ENCODE measurements at regions not wholly inside any gene's neighbourhood (a gene's known extent, or its start where the extent isn't known, plus 50 kb on each side); places are given as distances from the start of the nearest gene placed in this dataset.

DNA sequence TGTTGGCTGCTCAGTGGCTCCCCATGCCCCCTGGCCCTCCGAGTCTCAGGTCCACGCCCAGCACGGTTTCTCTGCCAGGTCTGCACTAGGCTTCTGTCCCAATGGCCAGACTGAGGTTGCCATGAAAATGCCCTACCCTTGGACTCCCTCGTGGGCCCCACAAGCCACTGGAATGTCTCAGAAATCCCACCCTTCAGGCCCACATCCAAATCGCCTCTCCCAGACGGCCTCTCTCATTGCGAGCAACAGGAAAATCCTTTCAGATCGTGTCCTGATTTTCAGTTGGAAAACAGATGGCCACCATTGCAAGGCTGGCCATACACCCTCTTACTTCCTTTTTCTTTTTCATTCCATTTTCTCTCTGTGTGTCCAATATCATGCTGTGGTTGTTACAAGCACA lies 77.3 kb downstream of the IRF2BPL start:
- no peak overlapping the region; the same call in 2 of the 3 replicates for H3K4me3 Mint-ChIP-seq
- H3K27me3 ChIP-seq (ENCODE audit: insufficient read depth), result no peaks in the 10 kb centered on the region

DNA sequence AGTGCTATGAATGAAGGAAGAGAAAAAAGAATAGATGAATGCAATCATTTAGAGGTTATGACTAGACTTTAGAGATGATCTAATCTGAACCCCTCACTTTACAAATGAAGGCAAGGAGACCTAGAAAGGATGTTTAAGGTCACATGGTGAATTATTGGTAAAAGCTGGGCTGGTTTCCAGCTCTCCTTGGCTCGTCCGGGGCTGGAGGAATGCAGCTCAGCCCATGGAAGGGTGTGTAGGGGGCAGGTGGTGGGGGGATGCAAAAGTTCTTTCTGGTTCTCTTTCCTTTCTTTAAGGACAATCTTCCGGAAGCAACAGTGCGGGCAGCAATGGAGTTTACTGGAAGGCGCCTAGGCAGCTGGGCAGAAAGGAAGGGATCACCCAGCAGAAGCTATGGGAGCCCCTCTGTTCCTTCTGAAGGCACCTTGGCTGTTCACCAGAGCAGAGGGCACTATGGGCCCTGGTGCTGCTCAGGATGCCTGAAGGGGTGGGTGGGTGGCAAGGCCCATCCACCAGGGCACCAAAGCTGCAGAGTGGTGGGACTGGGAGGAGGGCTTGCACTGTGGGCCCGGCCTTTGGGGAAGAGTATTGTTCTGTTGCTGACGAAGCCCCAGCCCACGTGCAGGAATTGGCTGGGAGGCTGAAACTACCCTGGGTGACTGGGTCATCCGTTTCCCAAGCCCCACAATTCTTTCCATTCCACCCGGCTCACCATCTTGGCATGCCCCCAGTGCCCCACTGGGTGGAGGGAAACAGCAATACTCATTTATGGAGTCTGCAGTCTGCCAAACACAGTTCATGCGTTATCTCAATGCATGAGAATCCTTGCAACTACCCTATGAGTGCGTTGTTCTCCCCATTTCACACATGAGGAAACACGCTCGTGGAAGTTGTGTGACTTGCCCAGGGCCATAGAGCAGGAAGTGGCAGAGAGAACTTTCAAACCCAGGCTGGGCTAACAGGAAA lies 78.2 kb downstream of the IRF2BPL start:
- no peak overlapping the region for H3K4me2 ChIP-seq
- no peak overlapping the region for H3K4me3 Mint-ChIP-seq
- peaks cover 50% of the 10 kb centered on the region for H3K4me1 Mint-ChIP-seq

More for the DNA sequence above, 77.3 kb downstream of the IRF2BPL start:
- no peak overlapping the region for H3K4me2 ChIP-seq
- no peaks in the 10 kb centered on the region; the same call in 2 of the 3 replicates for H3K36me3 Mint-ChIP-seq (ENCODE audit: low read depth)
- no peak overlapping the region for H3K27ac ChIP-seq (ENCODE audit: low read depth)
- no peaks in the 10 kb centered on the region for H3K36me3 ChIP-seq (ENCODE audit: insufficient read depth)
- H3K9me2 ChIP-seq (ENCODE audit: insufficient read depth), result no peaks in the 10 kb centered on the region
- no peak for DNase-seq (ENCODE audit: low spot score)
- no peaks in the 10 kb centered on the region for H4K20me1 ChIP-seq (replicated peaks; ENCODE audit: insufficient read depth)
- H3K27me3 Mint-ChIP-seq (ENCODE audit: insufficient read depth, low read depth, poor library complexity), result peaks cover 15% of the 10 kb centered on the region
- H3K9me3 Mint-ChIP-seq, result no peaks in the 10 kb centered on the region; the same call in none of the 3 replicates
- H3K4me1 Mint-ChIP-seq, result peaks cover 59% of the 10 kb centered on the region
- 0 out of 2 replicates have a peak overlapping the region, but pooled peaks have one; percentile 32 for H2AFZ ChIP-seq
- H3K4me1 ChIP-seq (ENCODE audit: insufficient read depth), result peaks cover 50% of the 10 kb centered on the region
- H3K79me2 ChIP-seq (replicated peaks; ENCODE audit: insufficient read depth), result no peaks in the 10 kb centered on the region
- no peak for TF ChIP-seq POLR2AphosphoS5 (IDR thresholded peaks at IDR 0.05; ENCODE audit: low read depth)
- no peak for TF ChIP-seq ZNF114 (CRISPR knock-in tag; IDR thresholded peaks at IDR 0.05)
- no peak overlapping the region for H3K27ac Mint-ChIP-seq
- no peak overlapping the region for H3K4me3 ChIP-seq
- peaks cover 37% of the 10 kb centered on the region for H3F3A ChIP-seq (replicated peaks; ENCODE audit: low read depth)
- ATAC-seq, result no peak

More for the DNA sequence above, 78.2 kb downstream of the IRF2BPL start:
- Histone ChIP-seq H3K9me2 (ENCODE audit: insufficient read depth) (no peaks in the 10 kb centered on the region), H3K36me3 (ENCODE audit: insufficient read depth) (no peaks in the 10 kb centered on the region), H2AFZ (0 out of 2 replicates have a peak overlapping the region, but pooled peaks have one; percentile 43), H3K27ac (ENCODE audit: low read depth) (no peak overlapping the region), H3F3A (replicated peaks; ENCODE audit: low read depth) (peaks cover 33% of the 10 kb centered on the region), H3K27me3 (ENCODE audit: insufficient read depth) (no peaks in the 10 kb centered on the region), H3K4me1 (ENCODE audit: insufficient read depth) (peaks cover 47% of the 10 kb centered on the region), H3K4me3 (no peak overlapping the region), H4K20me1 (replicated peaks; ENCODE audit: insufficient read depth) (no peaks in the 10 kb centered on the region), H3K79me2 (replicated peaks; ENCODE audit: insufficient read depth) (no peaks in the 10 kb centered on the region)
- no peak for ATAC-seq
- Mint-ChIP-seq H3K36me3 (ENCODE audit: low read depth) (no peaks in the 10 kb centered on the region; the same call in 2 of the 3 replicates), H3K27me3 (ENCODE audit: insufficient read depth, low read depth, poor library complexity) (peaks cover 15% of the 10 kb centered on the region), H3K27ac (no peak overlapping the region), H3K9me3 (no peaks in the 10 kb centered on the region; the same call in none of the 3 replicates)
- DNase-seq (ENCODE audit: low spot score), result no peak
- TF ChIP-seq, protein P1, sequence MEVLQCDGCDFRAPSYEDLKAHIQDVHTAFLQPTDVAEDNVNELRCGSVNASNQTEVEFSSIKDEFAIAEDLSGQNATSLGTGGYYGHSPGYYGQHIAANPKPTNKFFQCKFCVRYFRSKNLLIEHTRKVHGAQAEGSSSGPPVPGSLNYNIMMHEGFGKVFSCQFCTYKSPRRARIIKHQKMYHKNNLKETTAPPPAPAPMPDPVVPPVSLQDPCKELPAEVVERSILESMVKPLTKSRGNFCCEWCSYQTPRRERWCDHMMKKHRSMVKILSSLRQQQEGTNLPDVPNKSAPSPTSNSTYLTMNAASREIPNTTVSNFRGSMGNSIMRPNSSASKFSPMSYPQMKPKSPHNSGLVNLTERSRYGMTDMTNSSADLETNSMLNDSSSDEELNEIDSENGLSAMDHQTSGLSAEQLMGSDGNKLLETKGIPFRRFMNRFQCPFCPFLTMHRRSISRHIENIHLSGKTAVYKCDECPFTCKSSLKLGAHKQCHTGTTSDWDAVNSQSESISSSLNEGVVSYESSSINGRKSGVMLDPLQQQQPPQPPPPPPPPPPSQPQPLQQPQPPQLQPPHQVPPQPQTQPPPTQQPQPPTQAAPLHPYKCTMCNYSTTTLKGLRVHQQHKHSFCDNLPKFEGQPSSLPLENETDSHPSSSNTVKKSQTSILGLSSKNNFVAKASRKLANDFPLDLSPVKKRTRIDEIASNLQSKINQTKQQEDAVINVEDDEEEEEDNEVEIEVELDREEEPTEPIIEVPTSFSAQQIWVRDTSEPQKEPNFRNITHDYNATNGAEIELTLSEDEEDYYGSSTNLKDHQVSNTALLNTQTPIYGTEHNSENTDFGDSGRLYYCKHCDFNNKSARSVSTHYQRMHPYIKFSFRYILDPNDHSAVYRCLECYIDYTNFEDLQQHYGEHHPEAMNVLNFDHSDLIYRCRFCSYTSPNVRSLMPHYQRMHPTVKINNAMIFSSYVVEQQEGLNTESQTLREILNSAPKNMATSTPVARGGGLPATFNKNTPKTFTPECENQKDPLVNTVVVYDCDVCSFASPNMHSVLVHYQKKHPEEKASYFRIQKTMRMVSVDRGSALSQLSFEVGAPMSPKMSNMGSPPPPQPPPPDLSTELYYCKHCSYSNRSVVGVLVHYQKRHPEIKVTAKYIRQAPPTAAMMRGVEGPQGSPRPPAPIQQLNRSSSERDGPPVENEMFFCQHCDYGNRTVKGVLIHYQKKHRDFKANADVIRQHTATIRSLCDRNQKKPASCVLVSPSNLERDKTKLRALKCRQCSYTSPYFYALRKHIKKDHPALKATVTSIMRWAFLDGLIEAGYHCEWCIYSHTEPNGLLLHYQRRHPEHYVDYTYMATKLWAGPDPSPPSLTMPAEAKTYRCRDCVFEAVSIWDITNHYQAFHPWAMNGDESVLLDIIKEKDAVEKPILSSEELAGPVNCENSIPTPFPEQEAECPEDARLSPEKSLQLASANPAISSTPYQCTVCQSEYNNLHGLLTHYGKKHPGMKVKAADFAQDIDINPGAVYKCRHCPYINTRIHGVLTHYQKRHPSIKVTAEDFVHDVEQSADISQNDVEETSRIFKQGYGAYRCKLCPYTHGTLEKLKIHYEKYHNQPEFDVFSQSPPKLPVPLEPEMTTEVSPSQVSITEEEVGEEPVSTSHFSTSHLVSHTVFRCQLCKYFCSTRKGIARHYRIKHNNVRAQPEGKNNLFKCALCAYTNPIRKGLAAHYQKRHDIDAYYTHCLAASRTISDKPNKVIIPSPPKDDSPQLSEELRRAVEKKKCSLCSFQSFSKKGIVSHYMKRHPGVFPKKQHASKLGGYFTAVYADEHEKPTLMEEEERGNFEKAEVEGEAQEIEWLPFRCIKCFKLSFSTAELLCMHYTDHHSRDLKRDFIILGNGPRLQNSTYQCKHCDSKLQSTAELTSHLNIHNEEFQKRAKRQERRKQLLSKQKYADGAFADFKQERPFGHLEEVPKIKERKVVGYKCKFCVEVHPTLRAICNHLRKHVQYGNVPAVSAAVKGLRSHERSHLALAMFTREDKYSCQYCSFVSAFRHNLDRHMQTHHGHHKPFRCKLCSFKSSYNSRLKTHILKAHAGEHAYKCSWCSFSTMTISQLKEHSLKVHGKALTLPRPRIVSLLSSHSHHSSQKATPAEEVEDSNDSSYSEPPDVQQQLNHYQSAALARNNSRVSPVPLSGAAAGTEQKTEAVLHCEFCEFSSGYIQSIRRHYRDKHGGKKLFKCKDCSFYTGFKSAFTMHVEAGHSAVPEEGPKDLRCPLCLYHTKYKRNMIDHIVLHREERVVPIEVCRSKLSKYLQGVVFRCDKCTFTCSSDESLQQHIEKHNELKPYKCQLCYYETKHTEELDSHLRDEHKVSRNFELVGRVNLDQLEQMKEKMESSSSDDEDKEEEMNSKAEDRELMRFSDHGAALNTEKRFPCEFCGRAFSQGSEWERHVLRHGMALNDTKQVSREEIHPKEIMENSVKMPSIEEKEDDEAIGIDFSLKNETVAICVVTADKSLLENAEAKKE (CRISPR knock-in tag; IDR thresholded peaks at IDR 0.05), result no peak
- TF ChIP-seq EZH2 (IDR thresholded peaks at IDR 0.05; ENCODE audit: low read depth, unreplicated experiment) (no peak), EZH2phosphoT487 (IDR thresholded peaks at IDR 0.05; ENCODE audit: unreplicated experiment) (no peak), JUNB (IDR thresholded peaks at IDR 0.05; ENCODE audit: unreplicated experiment) (no peak)
- TF ChIP-seq, protein P2, sequence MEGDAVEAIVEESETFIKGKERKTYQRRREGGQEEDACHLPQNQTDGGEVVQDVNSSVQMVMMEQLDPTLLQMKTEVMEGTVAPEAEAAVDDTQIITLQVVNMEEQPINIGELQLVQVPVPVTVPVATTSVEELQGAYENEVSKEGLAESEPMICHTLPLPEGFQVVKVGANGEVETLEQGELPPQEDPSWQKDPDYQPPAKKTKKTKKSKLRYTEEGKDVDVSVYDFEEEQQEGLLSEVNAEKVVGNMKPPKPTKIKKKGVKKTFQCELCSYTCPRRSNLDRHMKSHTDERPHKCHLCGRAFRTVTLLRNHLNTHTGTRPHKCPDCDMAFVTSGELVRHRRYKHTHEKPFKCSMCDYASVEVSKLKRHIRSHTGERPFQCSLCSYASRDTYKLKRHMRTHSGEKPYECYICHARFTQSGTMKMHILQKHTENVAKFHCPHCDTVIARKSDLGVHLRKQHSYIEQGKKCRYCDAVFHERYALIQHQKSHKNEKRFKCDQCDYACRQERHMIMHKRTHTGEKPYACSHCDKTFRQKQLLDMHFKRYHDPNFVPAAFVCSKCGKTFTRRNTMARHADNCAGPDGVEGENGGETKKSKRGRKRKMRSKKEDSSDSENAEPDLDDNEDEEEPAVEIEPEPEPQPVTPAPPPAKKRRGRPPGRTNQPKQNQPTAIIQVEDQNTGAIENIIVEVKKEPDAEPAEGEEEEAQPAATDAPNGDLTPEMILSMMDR (conservative IDR thresholded peaks at IDR 0.05; ENCODE audit: low read depth in 2 of 2), result no peak
- TF ChIP-seq, protein P3, sequence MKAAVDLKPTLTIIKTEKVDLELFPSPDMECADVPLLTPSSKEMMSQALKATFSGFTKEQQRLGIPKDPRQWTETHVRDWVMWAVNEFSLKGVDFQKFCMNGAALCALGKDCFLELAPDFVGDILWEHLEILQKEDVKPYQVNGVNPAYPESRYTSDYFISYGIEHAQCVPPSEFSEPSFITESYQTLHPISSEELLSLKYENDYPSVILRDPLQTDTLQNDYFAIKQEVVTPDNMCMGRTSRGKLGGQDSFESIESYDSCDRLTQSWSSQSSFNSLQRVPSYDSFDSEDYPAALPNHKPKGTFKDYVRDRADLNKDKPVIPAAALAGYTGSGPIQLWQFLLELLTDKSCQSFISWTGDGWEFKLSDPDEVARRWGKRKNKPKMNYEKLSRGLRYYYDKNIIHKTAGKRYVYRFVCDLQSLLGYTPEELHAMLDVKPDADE (IDR thresholded peaks at IDR 0.05), result no peak
